GDM1 (cell line): ENCODE measurements at regions not wholly inside any gene's neighbourhood (a gene's known extent, or its start where the extent isn't known, plus 50 kb on each side); places are given as distances from the start of the nearest gene placed in this dataset.

Source experiments
- DNase-seq: peaks from one replicate; lab custom pipeline; 2025; lab: John Stamatoyannopoulos, UW

- no peak for DNase-seq
These were observed 1218.7 kb downstream of the EFNB2 start for GRCh38 chr13:105316731-105317130.

GRCh38 chr13:105312906-105313305 lies 1222.6 kb downstream of the EFNB2 start:
- no peak for DNase-seq

GRCh38 chr13:105311094-105311493 lies 1224.4 kb downstream of the EFNB2 start:
- no peak for DNase-seq

GRCh38 chr13:105307776-105308175 lies 1227.7 kb downstream of the EFNB2 start:
- no peak for DNase-seq

GRCh38 chr13:105297839-105298238 lies 1237.6 kb downstream of the EFNB2 start:
- no peak for DNase-seq

GRCh38 chr13:105291987-105292386 lies 1243.5 kb downstream of the EFNB2 start:
- no peak for DNase-seq

- no peak for DNase-seq
These were observed 1244.9 kb downstream of the EFNB2 start for GRCh38 chr13:105290596-105290995.

- DNase-seq: no peak
These were observed 1249.9 kb downstream of the EFNB2 start for GRCh38 chr13:105285526-105285925.

GRCh38 chr13:105282406-105283285 lies 1252.8 kb downstream of the EFNB2 start:
- no peak for DNase-seq

- no peak for DNase-seq
These were observed 1256.5 kb downstream of the EFNB2 start for GRCh38 chr13:105278943-105279381.

- DNase-seq: no peak
These were observed 1258.9 kb downstream of the EFNB2 start for GRCh38 chr13:105276571-105276970.

- no peak for DNase-seq
These were observed 1261.7 kb downstream of the EFNB2 start for GRCh38 chr13:105273665-105274222.

- no peak for DNase-seq
These were observed 1262.5 kb downstream of the EFNB2 start for GRCh38 chr13:105272660-105273631.

- DNase-seq: no peak
These were observed 1268.8 kb downstream of the EFNB2 start for GRCh38 chr13:105266615-105267014.

GRCh38 chr13:105262579-105262978 lies 1272.9 kb downstream of the EFNB2 start:
- no peak for DNase-seq

- no peak for DNase-seq
These were observed 1276.0 kb downstream of the EFNB2 start for GRCh38 chr13:105259426-105259825.

- no peak for DNase-seq
These were observed 1280.0 kb downstream of the EFNB2 start for GRCh38 chr13:105255472-105255871.

- DNase-seq: no peak
These were observed 1284.2 kb downstream of the EFNB2 start for GRCh38 chr13:105251293-105251692.

- DNase-seq: no peak
These were observed 1287.6 kb downstream of the EFNB2 start for GRCh38 chr13:105247830-105248229.

- DNase-seq: no peak
These were observed 1295.1 kb downstream of the EFNB2 start for GRCh38 chr13:105240371-105240770.

- DNase-seq: no peak
These were observed 1303.0 kb downstream of the EFNB2 start for GRCh38 chr13:105232439-105232838.

- no peak for DNase-seq
These were observed 1303.5 kb downstream of the EFNB2 start for GRCh38 chr13:105232006-105232405.
